OCI-LY3 (cell line): ENCODE measurements at regions not wholly inside any gene's neighbourhood (a gene's known extent, or its start where the extent isn't known, plus 50 kb on each side); places are given as distances from the start of the nearest gene placed in this dataset.

ENCODE experiments used
- H2AFZ ChIP-seq: fragments of 200-600, 300-600 bp; shearing (Covaris generic); 2 replicates; pipeline ENCODE4 v1.6.0; 2014; ENCODE audit warnings: antibody characterized with exemption, low read depth, low read length
- H3K27ac ChIP-seq: fragments of 200-600, 300-600 bp; sonication (generic); 2 replicates; pipeline ENCODE4 v1.5.1; 2014; ENCODE audit warnings: mild to moderate bottlenecking, low read length, moderate library complexity, mixed read lengths
- H3K27me3 ChIP-seq: fragments of 200-600, 300-600 bp; sonication (generic); 2 replicates; pipeline ENCODE4 v1.6.1; 2014; ENCODE audit warnings: low read depth, low read length, mixed read lengths
- H3K36me3 ChIP-seq: fragments of 200-600, 300-600 bp; sonication (generic); replicated peaks from 2 replicates; pipeline ENCODE3; 2014; ENCODE audit warnings: low read depth, low read length, mixed read lengths
- H3K4me1 ChIP-seq: fragments of 300-600, 200-600 bp; sonication (generic); 2 replicates; pipeline ENCODE4 v1.6.1; 2014; ENCODE audit warnings: low read length, mixed read lengths
- H3K4me2 ChIP-seq: fragments of 200-600, 300-600 bp; sonication (generic); 2 replicates; pipeline ENCODE4 v1.6.1; 2014; ENCODE audit warnings: low read length, mixed read lengths
- H3K4me3 ChIP-seq: fragments of 300-600, 200-600 bp; sonication (generic); 2 replicates; pipeline ENCODE4 v1.5.1; 2014; ENCODE audit warnings: antibody characterized with exemption, mild to moderate bottlenecking, low read length, moderate library complexity
- H3K79me2 ChIP-seq: fragments of 300-600, 200-600 bp; shearing (Covaris generic); 2 replicates; pipeline ENCODE4 v1.6.1; 2014; ENCODE audit warnings: mild to moderate bottlenecking, low read length, mixed read lengths
- H3K9ac ChIP-seq: fragments of 300-600, 200-600 bp; shearing (Covaris generic); 2 replicates; pipeline ENCODE4 v1.6.0; 2014; ENCODE audit warnings: mild to moderate bottlenecking, low read length, moderate library complexity
- H3K9me3 ChIP-seq: fragments of 200-600, 300-600 bp; shearing (Covaris generic); 2 replicates; pipeline ENCODE4 v1.6.1; 2014; ENCODE audit warnings: low read length, mixed read lengths; ENCODE audit not compliant: insufficient read depth
- H4K20me1 ChIP-seq: fragments of 200-600, 300-600 bp; sonication (generic); 2 replicates; pipeline ENCODE4 v1.6.1; 2016; ENCODE audit warnings: low read length, mixed read lengths; ENCODE audit not compliant: insufficient read depth
- CTCF ChIP-seq: fragments of 200-600, 300-600 bp; sonication (generic); IDR thresholded peaks from 2 replicates; pipeline ENCODE4 v1.5.1; 2014; ENCODE audit warnings: antibody characterized with exemption, low read length, low read depth
- EZH2phosphoT487 ChIP-seq: fragments of 200-600 bp; shearing (Covaris generic); IDR thresholded peaks from 2 replicates; pipeline ENCODE4 v1.6.1; 2018; ENCODE audit warnings: antibody characterized with exemption, mixed run types, low read depth

DNA sequence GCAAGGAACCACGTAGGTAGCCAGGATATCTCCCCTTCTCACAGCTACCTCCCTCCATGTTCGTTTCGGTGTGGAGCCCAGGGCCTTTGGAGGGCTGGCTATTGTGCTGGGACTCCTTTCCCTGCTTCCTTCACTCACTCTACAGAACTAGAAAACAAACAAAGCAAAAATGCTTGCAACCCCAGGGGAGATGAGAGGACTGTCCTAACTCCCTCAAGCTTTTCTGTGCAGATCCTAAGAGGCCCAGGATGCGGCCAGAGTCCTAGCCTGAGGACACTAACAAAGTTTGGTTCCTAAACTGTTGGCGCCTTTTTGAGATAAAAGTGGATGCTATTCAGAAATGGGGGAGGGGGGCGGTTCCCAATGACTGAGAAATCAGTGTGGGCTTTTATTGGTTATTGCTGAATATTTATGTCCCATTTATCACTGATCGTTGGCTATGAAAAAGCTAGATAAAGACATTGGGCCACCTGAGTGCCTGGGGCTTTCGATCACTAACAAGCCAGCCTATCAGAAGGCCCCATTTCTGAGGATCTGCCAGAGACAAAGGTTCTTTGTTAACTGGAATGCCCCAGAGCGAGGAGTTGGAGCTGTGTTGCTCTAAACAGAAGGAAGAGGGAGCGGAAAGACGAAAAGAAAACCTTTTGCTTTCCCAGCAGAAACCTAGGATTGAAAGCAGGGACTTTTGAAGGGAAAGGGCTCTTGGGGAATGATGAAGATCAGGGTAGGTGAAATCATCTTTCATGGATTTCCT, 95.2 kb upstream of the EGR2 start:
- H3K9ac ChIP-seq: no peak overlapping the region
- peak overlapping the region; percentile 42 for H3K4me2 ChIP-seq
- H3K4me1 ChIP-seq: peaks cover 25% of the 10 kb centered on the region
- H2AFZ ChIP-seq: no peak overlapping the region
- no peak overlapping the region for H3K27ac ChIP-seq
- H3K4me3 ChIP-seq: no peak overlapping the region
- H3K36me3 ChIP-seq: no peaks in the 10 kb centered on the region
- H3K9me3 ChIP-seq: no peaks in the 10 kb centered on the region
- no peak for TF ChIP-seq EZH2phosphoT487
- H3K79me2 ChIP-seq: no peaks in the 10 kb centered on the region
- no peaks in the 10 kb centered on the region for H3K27me3 ChIP-seq
- no peaks in the 10 kb centered on the region for H4K20me1 ChIP-seq

GRCh38 chr10:62907470-62908212, 91.5 kb upstream of the EGR2 start:
- no peaks in the 10 kb centered on the region for H3K36me3 ChIP-seq
- no peaks in the 10 kb centered on the region for H3K27me3 ChIP-seq
- H4K20me1 ChIP-seq: no peaks in the 10 kb centered on the region
- H3K4me2 ChIP-seq: no peak overlapping the region
- H3K4me1 ChIP-seq: peaks cover 25% of the 10 kb centered on the region
- no peaks in the 10 kb centered on the region for H3K79me2 ChIP-seq
- H3K27ac ChIP-seq: no peak overlapping the region
- no peak for TF ChIP-seq CTCF
- TF ChIP-seq EZH2phosphoT487: no peak
- no peak overlapping the region for H3K4me3 ChIP-seq
- no peak overlapping the region for H3K9ac ChIP-seq
- no peak overlapping the region for H2AFZ ChIP-seq
- H3K9me3 ChIP-seq: no peaks in the 10 kb centered on the region

DNA sequence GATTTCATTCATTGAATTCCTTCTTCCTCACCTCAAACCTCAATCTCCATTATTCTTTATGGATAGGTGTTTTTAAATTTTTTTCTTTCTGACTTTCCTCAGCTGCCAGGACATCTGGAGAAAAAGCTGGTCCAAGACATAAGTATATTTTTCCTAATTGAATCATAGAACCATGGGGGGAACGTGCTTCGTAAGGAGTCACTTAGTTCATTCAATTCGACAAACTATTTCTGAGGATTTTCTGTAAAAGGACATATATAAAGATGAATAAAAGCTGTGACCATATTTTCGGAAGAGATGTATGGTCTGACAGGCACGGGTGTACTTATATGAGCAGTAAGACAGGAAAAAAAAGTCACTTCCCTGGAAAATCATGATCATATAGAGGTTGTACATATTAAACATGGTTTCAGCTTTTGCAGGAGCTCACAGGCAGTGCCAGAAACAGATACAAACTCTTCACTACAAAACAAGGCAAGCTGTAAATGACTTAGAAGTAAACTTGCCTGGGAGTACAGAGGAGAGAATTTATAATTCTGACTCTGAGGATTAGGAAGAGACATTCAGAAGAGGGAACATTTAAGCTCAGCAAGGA, 88.2 kb upstream of the EGR2 start:
- TF ChIP-seq CTCF (no peak), EZH2phosphoT487 (no peak)
- H3K79me2 ChIP-seq: no peaks in the 10 kb centered on the region
- H3K36me3 ChIP-seq: no peaks in the 10 kb centered on the region
- peaks cover 13% of the 10 kb centered on the region for H3K4me1 ChIP-seq
- H3K9ac ChIP-seq: no peak overlapping the region
- H2AFZ ChIP-seq: no peak overlapping the region
- H3K4me2 ChIP-seq: no peak overlapping the region
- H3K4me3 ChIP-seq: no peak overlapping the region
- no peak overlapping the region for H3K27ac ChIP-seq
- H4K20me1 ChIP-seq: no peaks in the 10 kb centered on the region
- H3K9me3 ChIP-seq: no peaks in the 10 kb centered on the region
- H3K27me3 ChIP-seq: no peaks in the 10 kb centered on the region

DNA sequence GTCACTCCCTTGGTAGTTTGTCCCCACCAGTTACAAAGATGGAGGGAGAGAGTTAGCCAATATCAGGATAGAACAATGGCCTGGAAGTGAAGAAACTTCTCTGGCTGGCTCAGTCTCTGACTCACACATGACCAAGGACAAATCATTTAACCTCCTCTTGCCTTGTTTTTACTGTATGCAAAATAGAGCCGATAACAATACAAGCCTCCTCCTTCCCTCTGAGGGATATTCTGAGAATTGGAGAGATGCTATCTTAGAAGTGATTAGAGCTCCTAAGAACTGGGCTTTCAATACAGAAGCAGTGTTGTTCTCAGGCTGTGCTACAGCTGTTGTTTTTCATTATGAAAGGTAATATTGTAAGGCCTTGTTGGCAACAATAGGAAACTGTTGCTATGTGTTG, 87.7 kb upstream of the EGR2 start:
- H3K4me2 ChIP-seq: no peak overlapping the region
- H3K79me2 ChIP-seq: no peaks in the 10 kb centered on the region
- no peak overlapping the region for H3K9ac ChIP-seq
- H3K27ac ChIP-seq: no peak overlapping the region
- H3K27me3 ChIP-seq: no peaks in the 10 kb centered on the region
- H4K20me1 ChIP-seq: no peaks in the 10 kb centered on the region
- no peaks in the 10 kb centered on the region for H3K36me3 ChIP-seq
- peaks cover 11% of the 10 kb centered on the region for H3K4me1 ChIP-seq
- no peaks in the 10 kb centered on the region for H3K9me3 ChIP-seq
- no peak overlapping the region for H3K4me3 ChIP-seq
- no peak overlapping the region for H2AFZ ChIP-seq
- TF ChIP-seq CTCF (no peak), EZH2phosphoT487 (no peak)
